GM23338 (cell line): ENCODE measurements at regions not wholly inside any gene's neighbourhood (a gene's known extent, or its start where the extent isn't known, plus 50 kb on each side); places are given as distances from the start of the nearest gene placed in this dataset.

Experiments used
- EZH2 ChIP-seq: fragments of 200-600 bp; sonication (generic); IDR thresholded peaks from one replicate; pipeline ENCODE4 v1.8.0; 2017; ENCODE audit warnings: antibody characterized with exemption, mild to moderate bottlenecking, low read depth; ENCODE audit not compliant: unreplicated experiment
- EZH2phosphoT487 ChIP-seq: fragments of 200-600 bp; sonication (generic); IDR thresholded peaks from one replicate; pipeline ENCODE4 v1.8.1; 2018; ENCODE audit warnings: antibody characterized with exemption; ENCODE audit not compliant: unreplicated experiment
- POLR2AphosphoS5 ChIP-seq: IDR thresholded peaks from 2 replicates; pipeline ENCODE4 v1.6.1; 2016; ENCODE audit warnings: antibody characterized with exemption, low read depth
- ZNF114 ChIP-seq: fragments of 250-450 bp; sonication (Bioruptor Pico); IDR thresholded peaks from 2 replicates; pipeline ENCODE4 v1.5.0; 2020; ENCODE audit warnings: mild to moderate bottlenecking, moderate library complexity
- TF ChIP-seq, protein P1 (sequence below), 2 experiments: fragments of 200-600 bp in 1 of 2; sonication (generic) in 1 of 2; conservative IDR thresholded peaks; 2 replicates each; pipeline versions ENCODE4 v1.5.1 to v1.6.1; 2016 to 2017; ENCODE audit warnings: antibody characterized with exemption in 2 of 2, low read depth in 2 of 2, mild to moderate bottlenecking in 2 of 2, moderate library complexity in 1 of 2

DNA sequence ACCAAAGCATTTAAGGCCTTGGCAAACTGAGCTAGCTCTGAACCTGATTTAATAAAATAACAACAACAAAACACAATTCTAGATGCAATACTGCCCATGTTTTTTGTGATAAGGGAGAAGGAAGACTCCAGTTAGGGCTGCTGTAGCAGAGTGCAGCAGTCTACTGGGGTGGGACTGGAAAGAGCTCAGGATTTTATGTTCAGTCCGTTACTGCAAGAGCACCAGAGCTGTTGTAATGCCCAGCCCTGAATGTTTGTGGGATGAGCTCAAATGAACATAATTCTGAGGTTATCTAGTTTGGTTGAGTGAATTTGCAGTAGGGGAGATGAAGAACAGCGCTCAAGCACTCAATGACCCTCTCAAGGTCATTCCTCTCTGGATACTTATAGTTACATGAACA lies 743.8 kb downstream of the FAT4 start:
- no peak for TF ChIP-seq EZH2
- TF ChIP-seq, protein P1, sequence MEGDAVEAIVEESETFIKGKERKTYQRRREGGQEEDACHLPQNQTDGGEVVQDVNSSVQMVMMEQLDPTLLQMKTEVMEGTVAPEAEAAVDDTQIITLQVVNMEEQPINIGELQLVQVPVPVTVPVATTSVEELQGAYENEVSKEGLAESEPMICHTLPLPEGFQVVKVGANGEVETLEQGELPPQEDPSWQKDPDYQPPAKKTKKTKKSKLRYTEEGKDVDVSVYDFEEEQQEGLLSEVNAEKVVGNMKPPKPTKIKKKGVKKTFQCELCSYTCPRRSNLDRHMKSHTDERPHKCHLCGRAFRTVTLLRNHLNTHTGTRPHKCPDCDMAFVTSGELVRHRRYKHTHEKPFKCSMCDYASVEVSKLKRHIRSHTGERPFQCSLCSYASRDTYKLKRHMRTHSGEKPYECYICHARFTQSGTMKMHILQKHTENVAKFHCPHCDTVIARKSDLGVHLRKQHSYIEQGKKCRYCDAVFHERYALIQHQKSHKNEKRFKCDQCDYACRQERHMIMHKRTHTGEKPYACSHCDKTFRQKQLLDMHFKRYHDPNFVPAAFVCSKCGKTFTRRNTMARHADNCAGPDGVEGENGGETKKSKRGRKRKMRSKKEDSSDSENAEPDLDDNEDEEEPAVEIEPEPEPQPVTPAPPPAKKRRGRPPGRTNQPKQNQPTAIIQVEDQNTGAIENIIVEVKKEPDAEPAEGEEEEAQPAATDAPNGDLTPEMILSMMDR (conservative IDR thresholded peaks at IDR 0.05; ENCODE audit: low read depth in 2 of 2): no peak
- no peak for TF ChIP-seq ZNF114 (CRISPR knock-in tag)
- no peak for TF ChIP-seq POLR2AphosphoS5
- no peak for TF ChIP-seq EZH2phosphoT487
